Kidney epithelial cell (primary cell): ENCODE measurements at regions not wholly inside any gene's neighbourhood (a gene's known extent, or its start where the extent isn't known, plus 50 kb on each side); places are given as distances from the start of the nearest gene placed in this dataset.

Source experiments
- DNase-seq: peaks from one replicate; pipeline ENCODE4 v3.0.0-alpha.2; 2010; ENCODE audit warnings: low read depth
- H3K27me3 ChIP-seq: 2 replicates; pipeline ENCODE4 v1.6.0; 2011; ENCODE audit warnings: low read length; ENCODE audit not compliant: control insufficient read depth, insufficient read depth
- H3K36me3 ChIP-seq: 2 replicates; pipeline ENCODE4 v1.5.1; 2011; ENCODE audit warnings: low read length; ENCODE audit not compliant: control insufficient read depth, insufficient read depth
- H3K4me3 ChIP-seq: 2 replicates; pipeline ENCODE4 v1.5.1; 2011; ENCODE audit warnings: low read depth, mild to moderate bottlenecking, control low read depth, low read length
- TF ChIP-seq, protein P1 (sequence below): IDR thresholded peaks from 2 replicates; pipeline ENCODE4 v1.5.1; 2011; ENCODE audit warnings: mild to moderate bottlenecking, moderate library complexity, low read length, control low read depth, inconsistent platforms; ENCODE audit not compliant: insufficient read depth, poor library complexity, severe bottlenecking

DNA sequence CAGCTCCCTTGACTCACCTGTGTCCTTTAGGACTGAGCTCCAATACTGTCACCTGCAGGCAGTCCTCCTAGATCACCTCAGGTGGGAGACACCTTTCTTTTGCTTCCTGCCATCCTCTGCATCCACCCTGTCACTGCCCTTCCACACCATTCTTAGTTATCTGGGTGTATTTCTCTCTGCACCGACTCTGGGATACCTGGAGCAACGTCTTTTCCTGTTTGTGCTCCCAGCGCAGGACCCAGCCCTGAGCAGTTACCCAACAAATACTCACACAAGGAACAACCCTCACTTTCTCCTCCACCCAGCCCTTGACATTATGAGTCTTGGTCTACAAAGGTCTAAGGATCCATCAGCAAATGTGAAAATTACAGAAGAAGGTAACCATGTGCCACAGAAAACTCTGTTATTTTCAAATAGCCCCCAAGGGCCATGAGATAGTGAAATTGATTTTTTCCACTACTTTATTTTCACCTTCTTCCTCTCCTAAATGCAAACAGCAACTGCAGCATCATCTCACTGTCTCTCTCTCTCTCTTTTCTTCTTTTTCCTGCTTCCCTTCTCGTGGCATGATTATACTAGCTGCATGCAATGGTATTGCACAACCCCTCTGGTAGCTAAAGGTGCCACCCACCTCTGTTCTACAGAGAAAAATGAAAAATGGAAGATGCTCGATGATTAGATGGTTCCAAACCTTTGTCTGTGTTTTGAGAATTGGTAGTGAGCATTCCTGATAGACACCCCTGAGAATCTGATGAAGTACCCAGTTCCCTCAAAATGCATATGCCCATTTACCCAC lies 89.0 kb downstream of the MIS18A start:
- TF ChIP-seq, protein P1, sequence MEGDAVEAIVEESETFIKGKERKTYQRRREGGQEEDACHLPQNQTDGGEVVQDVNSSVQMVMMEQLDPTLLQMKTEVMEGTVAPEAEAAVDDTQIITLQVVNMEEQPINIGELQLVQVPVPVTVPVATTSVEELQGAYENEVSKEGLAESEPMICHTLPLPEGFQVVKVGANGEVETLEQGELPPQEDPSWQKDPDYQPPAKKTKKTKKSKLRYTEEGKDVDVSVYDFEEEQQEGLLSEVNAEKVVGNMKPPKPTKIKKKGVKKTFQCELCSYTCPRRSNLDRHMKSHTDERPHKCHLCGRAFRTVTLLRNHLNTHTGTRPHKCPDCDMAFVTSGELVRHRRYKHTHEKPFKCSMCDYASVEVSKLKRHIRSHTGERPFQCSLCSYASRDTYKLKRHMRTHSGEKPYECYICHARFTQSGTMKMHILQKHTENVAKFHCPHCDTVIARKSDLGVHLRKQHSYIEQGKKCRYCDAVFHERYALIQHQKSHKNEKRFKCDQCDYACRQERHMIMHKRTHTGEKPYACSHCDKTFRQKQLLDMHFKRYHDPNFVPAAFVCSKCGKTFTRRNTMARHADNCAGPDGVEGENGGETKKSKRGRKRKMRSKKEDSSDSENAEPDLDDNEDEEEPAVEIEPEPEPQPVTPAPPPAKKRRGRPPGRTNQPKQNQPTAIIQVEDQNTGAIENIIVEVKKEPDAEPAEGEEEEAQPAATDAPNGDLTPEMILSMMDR: no peak
- no peaks in the 10 kb centered on the region for H3K27me3 ChIP-seq
- H3K4me3 ChIP-seq: no peak overlapping the region
- no peak for DNase-seq
- no peaks in the 10 kb centered on the region for H3K36me3 ChIP-seq

DNA sequence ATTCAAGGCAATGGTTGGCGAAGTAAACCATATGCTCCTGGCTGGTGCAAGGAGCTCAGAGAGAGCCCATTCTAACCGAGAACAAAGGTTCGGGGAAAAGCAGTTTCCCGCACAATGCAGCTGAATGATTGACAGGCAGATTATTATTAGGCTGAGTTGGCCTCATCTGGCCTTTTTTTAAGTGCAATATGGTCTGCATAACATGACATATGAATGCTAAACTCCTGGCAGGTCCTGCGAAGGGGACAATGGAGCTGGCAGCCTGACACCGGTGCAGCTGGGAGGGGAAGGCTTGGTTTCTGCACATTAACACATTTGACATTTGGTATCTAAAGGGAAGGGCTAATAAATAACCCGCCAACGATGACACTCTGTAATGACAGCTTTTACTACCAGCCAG lies 92.0 kb downstream of the MIS18A start:
- no peak for DNase-seq
- Histone ChIP-seq H3K27me3 (no peaks in the 10 kb centered on the region), H3K36me3 (no peaks in the 10 kb centered on the region), H3K4me3 (no peak overlapping the region)
- TF ChIP-seq, protein P1: no peak

DNA sequence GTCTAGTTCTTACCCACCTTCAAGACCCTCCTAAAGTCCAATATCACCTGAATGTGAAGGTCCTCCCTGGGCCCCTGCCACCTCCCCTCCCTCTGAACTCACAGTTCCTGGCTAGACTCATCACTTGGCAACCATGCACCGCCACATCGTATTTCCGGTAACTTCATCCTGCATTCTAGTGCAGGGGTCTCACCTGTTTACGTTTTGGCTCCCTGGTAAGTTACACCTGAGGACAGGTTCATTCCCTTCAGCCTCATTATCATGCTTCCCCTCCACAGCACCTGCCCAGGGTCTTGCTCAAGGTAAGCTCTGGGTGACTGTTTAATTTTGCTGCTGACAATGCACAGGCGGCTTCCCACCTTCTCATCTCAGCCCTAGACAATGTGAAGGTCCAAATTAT lies 93.1 kb downstream of the MIS18A start:
- TF ChIP-seq, protein P1: no peak
- DNase-seq: no peak
- Histone ChIP-seq H3K27me3 (no peaks in the 10 kb centered on the region), H3K36me3 (no peaks in the 10 kb centered on the region), H3K4me3 (no peak overlapping the region)

DNA sequence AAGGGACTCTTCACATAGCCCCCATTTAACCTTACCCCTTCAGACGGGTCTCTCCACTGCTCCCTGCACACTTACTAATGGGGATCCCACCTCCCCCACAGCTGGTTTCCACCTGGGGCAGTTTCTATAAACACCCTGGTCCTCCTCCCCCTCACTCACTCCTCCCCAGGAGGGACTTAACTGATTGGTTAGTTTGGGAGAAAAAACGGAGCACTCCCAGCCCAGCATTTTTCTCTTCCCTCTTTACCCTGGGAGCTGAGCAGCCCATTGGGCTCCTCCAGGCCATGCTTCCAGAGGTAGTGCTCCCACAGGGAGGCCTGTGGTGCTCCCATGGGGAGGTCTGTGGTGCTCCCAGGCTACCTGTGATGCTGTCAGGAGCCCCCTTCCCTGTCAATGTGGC lies 93.7 kb downstream of the MIS18A start:
- TF ChIP-seq, protein P1: no peak
- no peak for DNase-seq
- Histone ChIP-seq H3K4me3 (no peak overlapping the region), H3K27me3 (no peaks in the 10 kb centered on the region), H3K36me3 (no peaks in the 10 kb centered on the region)

DNA sequence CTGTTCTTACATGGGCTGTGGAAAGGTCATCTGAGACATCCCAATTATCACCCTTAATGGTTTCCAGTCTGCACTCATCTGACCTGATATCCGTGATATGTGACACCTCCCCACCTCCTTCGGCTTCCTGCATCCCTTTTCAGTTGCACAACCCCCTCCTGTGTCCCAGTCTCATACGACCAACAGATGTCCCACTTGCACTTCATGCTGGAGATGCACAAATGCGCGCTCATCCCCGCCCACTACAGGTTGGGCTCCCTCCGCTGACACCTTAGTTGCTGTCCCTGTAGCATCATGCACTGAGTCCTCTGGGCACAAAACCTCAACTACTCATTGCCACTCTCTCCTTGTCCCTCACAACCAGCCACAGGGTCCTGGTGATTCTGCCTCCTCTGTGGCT lies 94.4 kb downstream of the MIS18A start:
- Histone ChIP-seq H3K4me3 (no peak overlapping the region), H3K27me3 (no peaks in the 10 kb centered on the region), H3K36me3 (no peaks in the 10 kb centered on the region)
- TF ChIP-seq, protein P1: no peak
- no peak for DNase-seq

DNA sequence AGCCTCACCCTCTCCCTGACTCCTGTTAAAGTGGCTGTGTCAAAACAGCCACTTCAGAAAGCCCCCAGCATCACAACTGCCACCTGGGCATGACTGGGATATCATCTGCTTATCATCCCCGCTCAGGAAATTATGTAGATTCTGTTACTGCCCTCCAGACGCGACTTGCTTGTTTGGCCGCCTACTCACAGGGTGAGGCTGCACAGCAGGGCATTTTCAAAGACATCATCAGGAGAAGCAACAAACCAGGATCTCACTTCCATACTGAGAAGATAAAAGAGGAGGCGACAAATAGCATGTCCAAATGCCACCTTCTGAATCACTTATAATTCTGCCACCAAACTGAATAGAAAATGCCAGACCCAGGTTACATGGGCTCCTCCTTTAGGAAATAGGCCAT lies 94.8 kb downstream of the MIS18A start:
- DNase-seq: no peak
- no peaks in the 10 kb centered on the region for H3K27me3 ChIP-seq
- no peak overlapping the region for H3K4me3 ChIP-seq
- TF ChIP-seq, protein P1: no peak
- H3K36me3 ChIP-seq: no peaks in the 10 kb centered on the region
